Activated CD4-positive, CD25-positive, alpha-beta regulatory T cell (primary cell): ENCODE measurements at regions not wholly inside any gene's neighbourhood (a gene's known extent, or its start where the extent isn't known, plus 50 kb on each side); places are given as distances from the start of the nearest gene placed in this dataset.

ENCODE experiments used
- DNase-seq, 4 experiments: peaks; one replicate each; lab custom pipeline; 2025; lab: John Stamatoyannopoulos, UW

DNA sequence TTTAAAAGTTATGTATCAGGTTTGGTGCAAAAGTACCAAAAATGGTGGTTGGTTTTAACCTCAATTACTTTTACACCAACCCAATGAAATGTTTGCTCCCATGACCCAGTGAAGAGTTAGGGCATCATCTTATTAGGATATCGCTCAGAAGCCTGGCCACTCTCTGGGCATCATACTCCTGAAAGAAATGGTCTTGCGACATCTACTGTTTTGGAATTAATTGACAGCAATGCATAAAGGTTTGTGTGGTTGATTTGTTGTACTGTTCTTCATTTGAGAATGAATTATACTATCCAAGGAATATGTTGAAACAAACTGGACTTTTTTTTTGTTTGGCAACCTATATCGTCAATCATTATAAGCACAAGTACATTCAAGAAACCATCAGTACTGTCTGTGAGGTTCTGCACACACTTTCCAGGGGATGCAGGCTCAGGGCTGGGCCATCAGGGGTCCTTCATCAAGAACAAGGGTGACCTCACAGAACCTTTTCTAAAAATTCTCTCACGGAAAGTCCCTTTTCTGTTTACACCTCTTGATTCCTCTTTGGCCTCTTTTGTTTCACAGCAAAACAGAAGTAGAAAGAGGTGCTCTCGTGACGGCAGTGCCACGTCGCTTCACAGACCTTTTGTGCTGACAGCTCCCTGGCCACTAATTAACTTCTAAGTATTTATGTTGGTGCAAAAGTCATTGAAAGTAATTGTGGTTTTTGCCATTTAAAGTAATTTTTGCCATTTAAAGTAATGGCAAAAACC is 117.2 kb upstream of the KLF6 start:
- peak in 2 of 4 experiments; percentile 5 to 7 for DNase-seq

DNA sequence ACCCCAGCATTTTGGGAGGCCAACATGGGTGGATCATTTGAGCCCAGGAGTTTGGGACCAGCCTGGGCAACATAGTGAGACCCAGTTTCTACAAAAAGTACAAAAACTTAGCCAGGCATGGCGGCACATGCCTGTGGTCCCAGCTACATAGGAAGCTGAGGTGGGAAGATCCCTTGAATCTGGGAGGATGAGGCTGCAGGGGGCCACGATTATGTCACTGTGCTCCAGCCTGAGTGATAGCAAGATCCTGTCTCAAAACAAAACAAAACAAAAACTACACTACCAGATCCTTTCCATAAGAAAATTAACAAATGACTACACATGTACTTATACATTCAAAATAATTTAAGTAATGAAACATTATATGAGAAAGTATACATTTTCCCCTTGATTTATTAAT is 116.4 kb upstream of the KLF6 start:
- no peak for DNase-seq

DNA sequence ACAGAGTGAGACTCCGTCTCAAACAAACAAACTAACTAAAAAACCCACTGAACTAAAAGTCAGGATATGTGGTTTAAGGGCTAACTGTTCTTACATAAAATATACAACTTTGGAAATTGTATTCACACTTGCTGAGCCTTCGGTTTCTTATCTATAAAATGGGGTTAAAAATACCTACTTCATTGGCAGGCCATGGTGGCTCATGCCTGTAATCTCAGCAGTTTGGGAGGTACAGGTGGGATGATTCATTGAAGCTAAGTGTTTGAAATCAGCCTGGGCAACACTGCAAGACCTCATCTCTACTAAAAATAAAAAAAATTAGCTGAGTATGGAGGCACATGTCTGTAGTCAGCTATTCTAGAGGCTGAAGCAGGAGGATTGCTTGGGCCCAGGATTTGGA is 115.4 kb upstream of the KLF6 start:
- DNase-seq: no peak

DNA sequence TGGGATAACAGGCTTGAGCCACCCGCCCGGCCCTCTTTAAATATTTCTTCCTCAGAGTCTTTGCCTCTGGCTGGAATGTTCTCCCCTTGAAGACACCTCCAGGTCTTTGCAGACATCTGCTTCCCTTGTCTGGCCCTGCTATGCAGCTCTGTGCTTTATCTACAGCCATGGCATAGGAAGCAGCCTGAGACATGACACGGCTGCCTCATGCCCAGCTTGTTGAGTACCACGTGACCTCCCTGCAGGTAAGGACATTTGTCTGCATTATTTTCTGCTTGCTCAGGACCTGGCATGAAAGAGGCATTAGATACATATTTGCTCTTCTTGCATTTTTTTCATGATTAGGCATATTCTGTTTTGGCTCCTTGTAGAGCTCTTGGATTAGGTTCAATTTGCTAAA is 113.8 kb upstream of the KLF6 start:
- DNase-seq: no peak

DNA sequence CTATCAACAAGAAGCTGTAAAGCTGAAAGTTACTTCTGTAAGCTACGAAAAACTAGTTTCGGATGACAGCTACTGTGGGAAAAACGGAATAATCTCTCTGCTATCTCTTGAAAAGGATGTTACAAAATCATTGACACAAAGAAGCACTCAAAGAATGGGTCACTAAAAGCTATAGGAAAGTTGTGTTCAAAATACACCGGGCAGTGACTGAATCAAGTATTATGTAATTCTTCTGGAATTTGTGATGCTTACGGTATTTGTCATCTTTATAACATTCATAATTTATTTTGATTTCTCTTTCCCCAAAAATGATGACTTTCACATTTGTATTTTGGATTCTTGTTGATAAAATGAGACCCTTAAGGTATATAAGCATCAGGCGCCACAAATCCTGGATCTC is 112.1 kb upstream of the KLF6 start:
- DNase-seq: no peak

DNA sequence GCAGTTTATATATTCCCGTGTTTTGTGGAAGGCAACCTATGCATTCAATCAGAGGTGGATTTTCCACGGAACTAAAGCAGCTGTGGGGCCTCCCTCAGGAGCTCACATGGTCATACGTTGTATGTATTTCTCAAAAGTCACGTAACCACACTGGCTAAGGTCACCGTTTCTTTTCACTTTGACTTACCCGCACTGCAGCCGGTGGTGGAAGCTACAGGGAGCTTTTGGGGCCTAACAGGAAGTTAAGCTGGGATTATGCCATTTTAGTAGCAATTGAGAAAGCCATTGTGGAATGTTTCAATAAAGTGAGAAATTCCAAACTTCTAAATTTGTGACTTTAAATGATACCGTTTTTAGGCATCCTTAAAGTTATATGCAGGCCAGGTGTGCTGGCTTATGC is 111.2 kb upstream of the KLF6 start:
- no peak for DNase-seq

DNA sequence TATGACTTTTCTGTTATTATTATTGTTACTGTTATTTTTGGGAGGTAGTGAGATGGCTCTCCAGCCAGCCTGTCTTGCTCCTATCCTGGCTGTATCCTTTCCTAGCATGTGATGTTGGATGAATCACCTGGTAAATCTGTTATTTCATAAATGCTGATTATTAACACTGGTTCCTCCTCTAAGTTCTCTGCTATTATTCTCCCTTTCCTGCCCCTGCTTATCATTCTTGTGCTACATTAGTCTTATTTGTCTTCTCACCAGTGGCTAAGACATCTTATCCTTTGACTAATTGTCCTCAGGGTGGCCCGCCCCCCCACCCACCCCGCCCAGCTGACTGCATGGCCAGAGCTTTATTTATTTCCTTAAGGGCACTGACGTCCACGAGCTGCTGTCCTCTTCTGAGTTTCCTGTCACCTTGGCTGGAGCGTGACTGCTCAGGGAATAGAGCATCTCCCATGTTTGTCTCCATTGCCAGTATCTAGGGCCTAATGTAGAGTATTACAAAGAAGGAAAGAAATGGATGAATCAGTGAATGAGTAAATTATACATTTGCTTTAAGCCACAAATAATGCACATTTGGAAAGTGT is 110.1 kb upstream of the KLF6 start:
- DNase-seq: no peak

DNA sequence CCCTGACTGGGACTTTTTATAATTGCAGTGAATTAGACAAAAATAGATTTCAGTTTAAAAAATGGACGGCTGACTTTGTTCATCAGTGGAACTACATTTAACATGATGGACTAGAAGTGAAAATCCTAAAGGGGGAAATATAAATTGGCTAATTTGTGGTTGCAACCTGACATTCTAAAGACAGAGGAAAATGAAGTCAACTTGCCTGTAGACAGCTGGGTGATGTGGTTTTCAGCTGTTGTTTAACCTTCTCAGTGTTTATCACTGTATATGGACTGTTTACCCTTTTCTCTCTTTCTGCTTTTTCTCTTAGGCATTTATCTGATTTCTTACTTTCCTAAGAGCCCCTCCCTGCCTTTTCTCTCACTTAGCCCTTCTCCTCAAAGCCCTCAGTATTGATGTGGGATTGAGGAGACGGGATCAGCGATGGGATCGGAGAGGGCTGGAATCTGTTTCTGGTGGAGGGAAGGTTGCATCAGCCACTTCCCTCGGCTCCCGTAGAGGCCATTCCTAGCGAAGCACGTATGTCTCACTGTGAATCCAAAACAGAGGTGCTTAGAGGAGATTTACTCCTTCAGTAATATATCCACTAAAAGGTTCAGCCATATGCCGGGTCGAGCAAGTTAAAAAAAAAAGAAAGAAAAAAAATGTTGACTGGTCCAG is 109.0 kb upstream of the KLF6 start:
- DNase-seq: no peak

DNA sequence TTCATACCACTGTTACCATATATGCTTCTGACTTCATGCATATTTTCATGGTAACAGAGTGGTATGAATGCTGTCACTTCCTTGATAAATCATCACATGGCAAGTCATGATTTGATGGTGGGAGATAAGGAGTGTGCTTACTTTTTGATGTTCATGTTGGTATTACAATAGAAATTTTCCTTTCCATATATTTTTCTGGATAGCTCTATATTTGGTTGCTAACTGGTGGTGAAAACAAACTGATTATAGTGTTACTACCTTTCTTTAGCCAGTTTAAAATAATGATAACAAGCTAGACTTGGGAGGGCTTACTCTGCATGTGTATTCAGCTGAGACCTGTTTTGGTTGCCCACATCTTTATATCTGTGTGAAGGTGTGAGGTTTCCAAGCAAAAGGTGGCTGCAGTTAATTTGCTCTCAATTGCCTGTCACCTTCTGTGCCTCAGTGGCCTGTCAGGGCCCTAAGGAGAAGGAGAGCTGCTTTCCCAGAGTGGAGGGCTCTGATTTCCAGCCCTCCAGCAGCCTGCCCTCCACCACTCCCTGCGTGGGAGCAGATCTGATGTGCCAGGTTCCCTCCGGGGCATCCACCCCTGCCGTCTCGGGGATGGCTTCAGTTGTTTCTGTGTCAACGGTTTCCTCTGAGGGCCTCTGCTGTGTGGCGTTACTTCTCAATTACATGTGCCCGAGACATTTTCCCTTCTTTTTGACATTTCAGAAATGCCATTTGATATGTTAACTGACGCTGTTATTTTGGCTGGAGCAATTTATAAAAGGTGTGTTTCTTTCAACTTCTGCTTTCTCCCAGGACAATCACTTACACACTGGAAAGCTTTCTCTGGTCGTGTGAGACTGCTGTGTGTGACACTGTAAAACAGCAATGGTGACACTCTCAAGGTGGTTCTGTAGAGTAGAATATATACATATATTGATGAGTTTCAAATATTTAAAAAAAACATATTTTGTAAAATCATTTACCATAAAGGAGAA is 107.7 kb upstream of the KLF6 start:
- DNase-seq: no peak

DNA sequence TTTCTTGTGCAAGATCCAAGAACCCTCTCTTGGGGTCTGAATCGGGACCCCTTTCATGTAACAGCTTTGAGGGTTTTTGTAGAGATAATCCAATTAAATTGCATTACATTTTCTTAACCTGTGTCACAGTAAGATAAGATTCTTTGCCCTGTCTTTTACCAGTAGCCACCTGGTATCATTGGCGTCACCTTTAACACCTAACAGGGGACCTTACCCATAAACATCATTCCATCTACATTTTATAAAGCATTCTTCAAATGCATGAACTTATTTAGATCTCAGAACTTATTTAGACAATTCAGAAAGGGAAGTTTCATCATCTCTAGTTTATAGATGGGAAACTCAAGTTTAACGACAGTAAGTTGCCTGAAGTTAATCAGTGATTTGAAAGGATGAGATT is 106.4 kb upstream of the KLF6 start:
- no peak for DNase-seq

DNA sequence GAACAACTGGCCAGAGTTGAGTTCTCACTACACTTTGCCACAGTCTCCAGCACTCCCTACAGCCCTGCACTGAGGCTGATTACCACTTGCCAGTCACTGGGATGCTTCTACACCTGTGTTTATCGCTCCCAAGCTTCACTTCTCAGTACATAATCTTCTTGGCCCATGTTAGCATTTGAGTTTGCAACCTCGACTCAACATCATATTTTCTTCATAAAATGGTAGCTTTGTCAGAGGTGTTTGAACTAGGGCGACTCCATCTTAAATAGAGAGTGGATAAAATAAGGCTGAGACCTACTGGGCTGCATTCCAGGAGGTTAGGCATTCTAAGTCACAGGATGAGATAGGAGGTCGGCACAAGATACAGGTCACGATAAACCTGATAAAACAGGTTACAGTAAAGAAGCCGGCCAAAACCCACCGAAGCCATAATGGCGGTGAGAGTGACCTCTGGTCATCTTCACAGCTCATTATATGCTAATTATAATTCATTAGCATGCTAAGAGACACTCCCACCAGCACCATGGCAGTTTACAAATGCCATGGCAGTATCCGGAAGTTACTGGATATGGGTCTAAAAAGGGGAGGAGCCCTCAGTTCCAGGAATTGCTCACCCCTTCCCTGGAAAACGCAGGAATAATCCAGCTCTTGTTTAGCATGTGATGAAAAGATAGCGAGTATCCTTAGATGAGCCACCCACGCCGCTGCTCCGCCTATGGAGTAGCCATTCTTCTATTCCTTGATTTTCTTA is 105.8 kb upstream of the KLF6 start:
- no peak for DNase-seq

DNA sequence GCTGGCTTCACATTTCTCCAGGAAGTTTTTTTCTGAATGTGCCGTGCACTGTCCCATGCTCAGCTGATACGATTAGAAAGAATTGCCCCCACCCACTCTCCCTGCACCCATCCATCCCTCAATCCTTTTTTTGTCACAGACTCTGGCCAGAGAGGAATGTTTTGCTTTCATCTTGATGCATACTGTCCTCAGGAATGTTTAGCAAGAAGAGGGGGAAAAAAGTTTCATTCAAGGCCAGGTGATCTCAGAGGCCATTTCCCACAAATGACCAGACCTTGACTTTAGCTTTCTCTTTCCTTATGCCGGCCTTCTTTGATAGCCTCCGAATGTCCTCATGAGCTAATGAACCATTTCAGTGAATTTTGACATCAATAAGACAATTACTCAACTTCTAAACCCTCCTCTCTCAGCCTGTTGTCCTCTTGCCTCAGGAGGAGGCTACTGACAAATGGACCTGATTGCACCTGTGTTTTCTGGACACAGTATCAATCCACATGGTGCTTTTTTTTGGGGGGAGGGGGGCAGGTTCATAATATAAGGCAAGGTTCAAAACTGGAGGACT is 105.0 kb upstream of the KLF6 start:
- DNase-seq: no peak

DNA sequence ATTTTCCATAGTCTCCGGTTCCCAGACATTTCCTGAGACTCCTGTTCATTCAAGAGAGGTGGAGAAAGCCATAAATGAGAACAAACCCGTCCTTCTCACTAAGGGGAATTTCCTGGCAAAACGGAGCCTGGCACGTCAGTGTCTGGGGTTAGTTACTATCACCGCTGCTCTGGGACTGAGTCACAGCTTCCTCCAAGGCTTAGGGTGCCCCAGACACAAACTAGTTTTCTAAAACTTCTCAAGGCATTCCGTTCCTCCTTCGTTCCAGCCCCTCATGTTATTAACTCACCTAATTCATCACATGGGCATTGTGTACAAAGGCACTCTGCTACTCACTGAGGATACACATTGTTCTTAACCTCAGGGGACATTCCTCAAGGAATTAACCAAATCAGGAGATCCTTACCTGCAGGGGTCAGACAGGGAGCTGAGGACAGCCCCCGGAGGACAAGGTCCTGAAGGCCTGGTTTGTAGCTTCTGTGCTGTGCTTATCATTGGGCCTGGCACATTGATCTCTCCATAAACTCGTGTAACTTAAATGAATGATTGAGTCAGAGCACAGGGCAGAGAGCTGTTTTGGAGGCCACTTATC is 103.0 kb upstream of the KLF6 start:
- peak in 2 of 4 experiments; percentile 6 to 21 for DNase-seq

DNA sequence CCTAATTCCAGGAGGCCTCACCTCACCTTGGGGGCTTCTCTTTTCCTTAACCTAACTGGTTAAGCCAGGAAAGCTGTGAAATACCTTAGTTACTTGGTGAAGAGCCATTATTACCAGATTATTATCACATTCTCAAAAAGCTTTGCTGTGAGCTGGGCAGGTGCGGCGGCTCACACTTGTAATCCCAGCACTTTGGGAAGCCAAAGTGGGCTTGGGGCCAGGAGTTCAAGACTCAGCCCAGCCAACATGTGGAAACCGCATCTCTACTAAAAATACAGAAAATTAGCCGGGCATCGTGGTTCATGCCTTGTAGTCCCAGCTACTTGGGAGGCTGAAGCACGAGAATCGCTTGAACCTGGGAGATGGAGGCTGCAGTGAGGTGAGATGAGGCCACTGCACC is 102.4 kb upstream of the KLF6 start:
- no peak for DNase-seq

DNA sequence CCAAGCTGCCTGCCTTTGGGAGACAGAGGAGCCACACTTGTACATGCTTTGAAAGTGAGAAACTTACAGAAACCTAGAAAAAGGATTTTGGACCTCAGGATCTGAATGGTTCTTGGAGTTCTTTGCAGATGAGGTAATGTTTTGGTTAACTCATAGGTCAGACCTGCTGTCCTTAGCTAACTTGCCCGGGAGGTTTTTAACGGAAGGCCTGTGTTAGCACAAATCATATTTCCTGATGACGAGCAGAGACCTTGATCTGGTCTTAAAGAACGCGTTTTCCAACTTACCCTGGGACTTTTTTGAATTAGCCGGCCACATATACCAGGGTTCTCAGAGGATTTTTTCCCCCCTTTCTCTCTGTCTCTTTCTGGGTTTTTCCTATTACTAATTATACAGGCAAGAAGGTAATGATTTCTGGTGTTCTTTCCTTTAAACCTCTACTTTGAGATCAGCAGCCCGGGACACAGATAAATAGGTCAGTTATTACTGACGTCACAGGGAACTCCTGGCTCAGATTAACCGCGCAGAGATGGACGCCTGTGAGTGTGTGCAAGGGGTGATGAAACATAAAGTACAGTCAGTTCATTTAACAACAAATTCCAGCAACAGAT is 101.7 kb upstream of the KLF6 start:
- DNase-seq: no peak

DNA sequence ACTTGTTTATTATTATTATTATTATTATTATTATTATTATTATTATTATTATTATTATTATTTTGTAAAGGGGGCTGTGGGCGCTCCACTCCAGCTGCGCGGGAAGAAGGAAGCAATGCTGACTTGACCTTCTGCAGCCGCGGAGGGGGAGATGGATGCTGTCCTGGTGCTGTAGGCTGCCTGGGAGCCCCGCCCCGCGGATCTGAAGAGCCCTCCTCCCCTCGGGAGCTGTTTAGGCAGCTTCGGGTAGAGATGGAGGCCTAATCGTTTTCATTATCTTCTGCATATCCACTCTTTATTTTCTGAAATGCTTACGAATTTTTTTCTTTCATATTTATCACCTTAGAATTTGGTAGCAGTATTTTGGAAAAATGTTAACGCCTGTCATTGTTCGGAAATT is 101.2 kb upstream of the KLF6 start:
- DNase-seq: no peak

DNA sequence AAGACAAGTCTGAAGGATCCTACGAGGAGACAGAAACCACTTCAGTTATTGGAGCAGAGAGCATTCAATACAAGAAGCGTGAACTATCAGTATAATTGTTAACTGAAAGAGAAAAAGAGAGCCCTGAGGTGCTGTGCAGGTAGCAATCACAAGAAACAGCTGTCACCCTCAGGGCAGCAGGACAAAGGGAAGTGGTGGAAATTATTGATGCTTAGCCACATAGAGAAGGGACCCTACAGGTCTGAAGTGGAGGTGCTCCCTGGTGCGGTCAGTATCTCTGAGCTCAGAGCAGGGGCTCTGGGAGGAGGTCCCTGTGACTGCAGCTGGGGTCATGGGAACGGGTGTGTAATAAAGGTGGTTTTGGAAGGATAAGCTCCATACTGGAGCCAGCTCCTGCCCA is 97.8 kb upstream of the KLF6 start:
- no peak for DNase-seq

DNA sequence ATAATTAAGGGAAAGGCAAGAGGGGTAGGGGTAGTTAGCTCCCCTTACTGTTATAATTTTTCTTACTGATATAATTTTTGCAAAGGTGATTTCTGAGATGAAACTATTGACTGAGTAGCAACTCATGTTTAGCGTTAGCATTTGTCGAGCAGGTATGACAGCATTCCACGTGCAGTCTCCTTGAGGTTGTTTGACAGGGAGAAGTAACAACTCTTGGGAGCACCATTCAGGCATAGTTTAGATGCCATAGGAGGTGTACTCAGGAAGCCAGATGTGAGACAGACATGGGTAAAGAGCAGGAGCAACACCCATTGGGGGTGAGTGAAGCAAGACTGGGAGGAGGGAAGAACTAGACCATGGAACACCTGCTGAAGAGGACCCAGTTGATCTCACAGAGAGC is 96.6 kb upstream of the KLF6 start:
- DNase-seq: no peak

DNA sequence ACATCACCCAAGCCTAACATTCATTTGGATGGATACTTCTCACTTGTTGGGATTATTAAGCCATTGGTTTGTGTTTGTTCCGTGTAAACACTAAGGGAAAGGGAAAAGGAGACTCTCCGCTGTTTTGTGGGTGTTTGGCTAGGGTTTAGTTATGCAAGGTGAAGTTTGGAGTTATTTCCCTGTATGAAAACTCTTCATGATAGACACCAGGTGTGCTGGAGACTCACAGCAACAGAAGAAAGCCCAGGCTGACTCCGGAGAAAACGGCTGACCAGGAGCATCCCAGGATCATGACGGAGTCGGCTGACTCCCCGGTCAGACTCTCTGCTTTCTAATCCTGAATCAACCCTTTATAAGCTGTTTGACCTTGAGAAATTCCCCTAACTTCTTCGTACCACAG is 94.1 kb upstream of the KLF6 start:
- no peak for DNase-seq

DNA sequence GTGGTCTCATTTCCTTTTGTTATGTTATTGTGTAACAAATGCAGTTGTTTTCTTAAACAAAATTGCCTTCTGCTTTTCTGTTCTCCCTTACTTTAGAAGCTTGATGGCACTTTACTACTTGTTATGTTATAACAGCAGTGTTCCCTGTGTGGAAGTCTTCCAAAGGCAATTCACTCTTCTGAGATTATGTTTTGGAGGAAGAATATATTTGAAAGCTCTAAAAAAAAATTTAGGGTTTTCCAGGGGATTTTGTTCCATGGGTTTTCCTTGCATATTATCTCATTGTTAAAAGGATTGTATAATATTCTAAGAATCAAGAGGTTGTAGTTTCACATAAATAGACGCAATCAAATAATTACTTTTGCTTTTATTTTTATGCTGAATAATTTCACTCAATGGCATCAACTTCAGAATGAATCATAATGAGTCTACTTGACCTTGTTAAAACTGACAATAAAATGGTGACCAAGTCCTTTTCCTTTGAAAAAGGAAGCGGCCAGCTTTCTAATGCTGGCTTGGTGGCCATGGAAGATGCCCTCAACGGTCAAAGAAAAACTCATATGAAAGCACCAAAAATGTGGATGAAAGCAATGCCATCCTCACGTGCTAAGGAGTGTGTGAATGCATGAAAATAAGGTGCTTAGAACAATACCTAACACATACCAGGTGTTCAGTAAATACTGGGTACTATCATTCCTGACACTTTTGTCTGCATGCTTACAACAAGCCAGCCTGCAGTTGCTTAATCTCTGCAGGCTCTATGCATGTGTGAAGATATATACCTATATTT is 92.4 kb upstream of the KLF6 start:
- no peak for DNase-seq
